K562 (cell line): ENCODE measurements at regions not wholly inside any gene's neighbourhood (a gene's known extent, or its start where the extent isn't known, plus 50 kb on each side); places are given as distances from the start of the nearest gene placed in this dataset.

ENCODE experiments used
- MAFG ChIP-seq: fragments of 450-650 bp; conservative IDR thresholded peaks from 2 replicates; pipeline ENCODE4 v1.6.1; 2016; ENCODE audit warnings: missing genetic modification characterization, missing compliant biosample characterization
- PKNOX1 ChIP-seq: fragments of 450-650 bp; IDR thresholded peaks from 2 replicates; pipeline ENCODE4 v1.6.1; 2016
- RERE ChIP-seq: sonication (generic); formaldehyde crosslinking; IDR thresholded peaks from 2 replicates; pipeline ENCODE4 v1.8.0; 2023; ENCODE audit warnings: missing genetic modification reagents, mild to moderate bottlenecking, borderline replicate concordance
- YBX1 ChIP-seq: fragments of 450-650 bp; IDR thresholded peaks from 2 replicates; pipeline ENCODE4 v1.7.1; 2016; ENCODE audit warnings: mild to moderate bottlenecking
- ZBTB2 ChIP-seq: fragments of 450-650 bp; IDR thresholded peaks from 2 replicates; pipeline ENCODE4 v1.6.1; 2016; ENCODE audit warnings: antibody characterized with exemption

DNA sequence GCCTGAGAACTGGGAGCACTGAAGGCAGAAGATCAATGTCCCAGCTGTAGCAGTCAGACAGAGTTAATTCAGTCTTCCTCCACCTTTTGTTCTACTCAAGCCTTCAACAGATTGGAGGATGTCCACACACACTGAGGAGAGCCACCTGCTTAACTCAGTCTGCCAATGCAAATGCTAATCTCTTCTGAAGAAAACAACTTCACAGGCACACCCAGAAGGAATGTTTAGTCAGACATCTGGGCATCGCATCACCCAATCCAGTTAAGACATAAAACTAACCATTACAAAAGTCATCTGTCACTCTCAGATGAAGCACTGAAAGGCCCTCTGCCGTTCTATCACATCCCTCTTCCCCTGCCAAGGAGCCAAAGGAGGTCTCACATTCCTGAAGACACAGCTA is 173.7 kb downstream of the CENPC start (continued):
- TF ChIP-seq RERE (CRISPR knock-in tag) (no peak), ZBTB2 (no peak), MAFG (tag) (no peak), YBX1 (no peak), PKNOX1 (no peak)
